Lung microvascular endothelial cell (primary cell): ENCODE measurements at regions not wholly inside any gene's neighbourhood (a gene's known extent, or its start where the extent isn't known, plus 50 kb on each side); places are given as distances from the start of the nearest gene placed in this dataset.

ENCODE experiments used
- DNase-seq, 2 donors: peaks; one replicate each; pipeline versions ENCODE4 v3.0.0 to v3.0.0-alpha.2; 2010; ENCODE audit warnings: low read depth in 2 of 2

GRCh38 chr11:96894587-96894986, 504.8 kb downstream of the JRKL start:
- DNase-seq = no peak

GRCh38 chr11:96899971-96900370, 510.2 kb downstream of the JRKL start:
- no peak for DNase-seq

GRCh38 chr11:96905143-96905542, 515.3 kb downstream of the JRKL start:
- DNase-seq = no peak

- no peak for DNase-seq
Measured at GRCh38 chr11:96905663-96906062, 515.9 kb downstream of the JRKL start.

GRCh38 chr11:96906476-96906875, 516.7 kb downstream of the JRKL start:
- no peak for DNase-seq

- no peak for DNase-seq
Measured at GRCh38 chr11:96925862-96926261, 536.0 kb downstream of the JRKL start.

GRCh38 chr11:96940227-96940626, 550.4 kb downstream of the JRKL start:
- no peak for DNase-seq

GRCh38 chr11:96942855-96943254, 553.0 kb downstream of the JRKL start:
- DNase-seq = no peak

GRCh38 chr11:96943970-96944369, 554.2 kb downstream of the JRKL start:
- no peak for DNase-seq

GRCh38 chr11:96948066-96948465, 558.3 kb downstream of the JRKL start:
- DNase-seq = no peak

- no peak for DNase-seq
Measured at GRCh38 chr11:96949464-96949863, 559.7 kb downstream of the JRKL start.

GRCh38 chr11:96954587-96955242, 564.9 kb downstream of the JRKL start:
- DNase-seq = no peak

GRCh38 chr11:96960476-96960875, 570.7 kb downstream of the JRKL start:
- no peak for DNase-seq

GRCh38 chr11:96960926-96961325, 571.1 kb downstream of the JRKL start:
- DNase-seq = no peak

- DNase-seq = no peak
Measured at GRCh38 chr11:96961931-96962330, 572.1 kb downstream of the JRKL start.

- no peak for DNase-seq
Measured at GRCh38 chr11:96963375-96963774, 573.6 kb downstream of the JRKL start.

GRCh38 chr11:96964661-96965060, 574.8 kb downstream of the JRKL start:
- DNase-seq = no peak

GRCh38 chr11:96967616-96968015, 577.8 kb downstream of the JRKL start:
- no peak for DNase-seq

GRCh38 chr11:96969251-96969650, 579.4 kb downstream of the JRKL start:
- DNase-seq = no peak

GRCh38 chr11:96978751-96979150, 588.9 kb downstream of the JRKL start:
- DNase-seq = no peak

- DNase-seq = no peak
Measured at GRCh38 chr11:96986516-96986915, 596.7 kb downstream of the JRKL start.

- no peak for DNase-seq
Measured at GRCh38 chr11:96990914-96991313, 601.1 kb downstream of the JRKL start.

- DNase-seq = no peak
Measured at GRCh38 chr11:97000481-97000880, 610.7 kb downstream of the JRKL start.

- no peak for DNase-seq
Measured at GRCh38 chr11:97007283-97007682, 617.5 kb downstream of the JRKL start.
